ENCODE measurements at regions not wholly inside any gene's neighbourhood (a gene's known extent, or its start where the extent isn't known, plus 50 kb on each side); places are given as distances from the start of the nearest gene placed in this dataset.

DNA sequence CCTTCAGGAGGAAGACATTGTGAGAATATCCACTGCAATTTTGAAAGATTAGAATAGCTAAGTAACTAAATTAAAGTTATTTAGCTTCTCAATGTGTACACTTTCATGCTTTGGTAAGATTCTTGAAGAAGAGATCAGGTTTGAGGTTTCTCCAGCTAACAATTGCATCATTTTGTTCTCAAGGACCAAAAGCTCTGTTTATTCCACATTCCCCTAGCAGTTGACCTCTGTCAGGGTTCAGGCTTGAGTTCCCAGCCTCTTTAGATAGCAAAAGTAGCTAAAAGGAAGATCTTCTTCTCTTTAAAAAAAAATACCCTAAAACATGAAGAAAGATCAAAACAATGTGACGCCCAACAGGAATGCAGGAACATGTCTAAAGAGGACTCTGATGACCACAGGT is 179.4 kb upstream of the IGFBP3 start (continued):
- TF ChIP-seq, protein P1, sequence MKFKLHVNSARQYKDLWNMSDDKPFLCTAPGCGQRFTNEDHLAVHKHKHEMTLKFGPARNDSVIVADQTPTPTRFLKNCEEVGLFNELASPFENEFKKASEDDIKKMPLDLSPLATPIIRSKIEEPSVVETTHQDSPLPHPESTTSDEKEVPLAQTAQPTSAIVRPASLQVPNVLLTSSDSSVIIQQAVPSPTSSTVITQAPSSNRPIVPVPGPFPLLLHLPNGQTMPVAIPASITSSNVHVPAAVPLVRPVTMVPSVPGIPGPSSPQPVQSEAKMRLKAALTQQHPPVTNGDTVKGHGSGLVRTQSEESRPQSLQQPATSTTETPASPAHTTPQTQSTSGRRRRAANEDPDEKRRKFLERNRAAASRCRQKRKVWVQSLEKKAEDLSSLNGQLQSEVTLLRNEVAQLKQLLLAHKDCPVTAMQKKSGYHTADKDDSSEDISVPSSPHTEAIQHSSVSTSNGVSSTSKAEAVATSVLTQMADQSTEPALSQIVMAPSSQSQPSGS (IDR thresholded peaks at IDR 0.05; ENCODE audit: low read length), result no peak
- no peak for TF ChIP-seq SIN3A (conservative IDR thresholded peaks at IDR 0.05 in 1 of 2, IDR thresholded peaks at IDR 0.05 in 1 of 2; ENCODE audit: low read depth in 1 of 2, low read length in 2 of 2)

Data from H1 (cell line).